Cardiac septum (tissue), 1 donor: ENCODE measurements at regions not wholly inside any gene's neighbourhood (a gene's known extent, or its start where the extent isn't known, plus 50 kb on each side); places are given as distances from the start of the nearest gene placed in this dataset.
"Not testable (repeated sequence)": the region's sequence is repeated elsewhere in the genome, so short reads cannot be mapped to it uniquely, and the experiment has no call there.

Experiments
- DNase-seq: peaks from one replicate; pipeline ENCODE4 v3.0.0-alpha.2; 2020; ENCODE audit warnings: low spot score
- intact Hi-C: fragments of 100-400 bp; cut with DNase I; formaldehyde crosslinking; loops from one replicate; pipeline ENCODE4 v1.14.0; 2022
- donor health status: DM: no; HTN: no; CAD: no.

DNA sequence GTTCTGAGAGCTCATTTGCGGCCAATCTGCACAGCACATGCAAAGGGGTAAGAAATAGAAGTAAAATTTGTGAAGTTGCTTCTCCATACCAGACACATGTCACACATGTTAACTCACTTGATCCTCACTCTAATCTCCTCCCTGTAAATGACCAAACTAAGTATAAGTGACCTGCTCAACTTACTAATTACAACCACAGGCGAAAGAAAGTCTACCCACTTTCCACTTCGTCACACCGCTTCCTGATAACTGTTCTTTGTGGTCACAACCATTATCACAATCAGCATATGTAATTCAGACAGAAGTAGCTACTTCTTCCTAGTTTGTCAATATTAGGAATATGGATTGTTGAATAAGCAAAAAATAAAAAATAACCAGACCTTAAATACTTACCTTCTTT lies 293.7 kb upstream of the CLEC14A start:
- intact Hi-C loops: no loop called here
- DNase-seq: no peak

- DNase-seq: no peak
- intact Hi-C loops: no loop called here
Measured at GRCh38 chr14:38547961-38548490, 292.1 kb upstream of the CLEC14A start.

DNA sequence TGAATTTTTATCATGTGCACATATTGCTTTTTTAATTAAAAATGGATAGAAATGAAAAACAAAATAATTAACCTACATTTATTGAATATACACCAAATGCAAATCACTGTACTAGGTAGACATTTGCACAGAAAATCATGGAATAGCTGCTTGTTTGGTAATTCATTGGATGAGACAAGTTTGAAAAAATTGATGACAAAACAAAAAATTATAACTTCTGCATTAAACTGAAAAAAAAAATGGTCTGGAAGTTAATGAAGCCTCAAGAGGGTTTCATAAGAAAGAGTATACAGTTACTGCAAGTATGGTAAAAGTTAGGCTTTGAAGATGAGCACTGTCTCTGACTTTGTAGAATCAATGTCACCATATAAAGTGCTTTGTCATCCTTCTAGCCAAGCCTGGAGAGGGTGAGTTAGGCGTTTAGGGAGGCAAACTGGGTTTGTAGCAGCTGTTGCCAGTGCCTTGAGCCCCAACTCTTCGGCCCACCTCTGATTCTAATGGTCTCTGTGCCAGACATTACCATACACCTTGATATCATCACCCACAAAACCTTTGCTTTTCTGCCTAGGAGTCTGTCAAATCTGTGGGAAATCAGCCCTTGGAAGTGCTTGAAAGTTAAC lies 291.1 kb upstream of the CLEC14A start:
- no peak for DNase-seq
- intact Hi-C loops: no loop called here

DNA sequence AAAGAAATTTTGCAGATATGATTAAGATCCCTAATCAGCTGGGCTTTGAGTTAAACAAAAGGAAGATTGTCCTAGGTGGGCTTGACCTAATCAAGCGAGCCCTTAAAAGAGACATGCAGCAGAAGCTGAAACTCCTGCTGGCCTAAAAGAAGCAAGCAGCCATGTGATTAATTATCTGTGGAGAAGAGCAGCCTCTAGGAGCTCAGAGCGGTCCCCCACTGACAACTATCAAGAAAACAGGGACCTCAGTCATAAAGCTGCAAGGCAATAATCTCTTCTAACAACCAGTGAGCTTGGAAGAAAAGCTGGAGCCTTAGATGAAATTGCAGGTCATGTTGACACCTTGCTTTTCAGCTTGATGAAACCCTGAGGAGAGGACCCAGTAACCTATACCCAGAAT lies 288.9 kb upstream of the CLEC14A start:
- no peak for DNase-seq
- intact Hi-C loops: no loop called here

DNA sequence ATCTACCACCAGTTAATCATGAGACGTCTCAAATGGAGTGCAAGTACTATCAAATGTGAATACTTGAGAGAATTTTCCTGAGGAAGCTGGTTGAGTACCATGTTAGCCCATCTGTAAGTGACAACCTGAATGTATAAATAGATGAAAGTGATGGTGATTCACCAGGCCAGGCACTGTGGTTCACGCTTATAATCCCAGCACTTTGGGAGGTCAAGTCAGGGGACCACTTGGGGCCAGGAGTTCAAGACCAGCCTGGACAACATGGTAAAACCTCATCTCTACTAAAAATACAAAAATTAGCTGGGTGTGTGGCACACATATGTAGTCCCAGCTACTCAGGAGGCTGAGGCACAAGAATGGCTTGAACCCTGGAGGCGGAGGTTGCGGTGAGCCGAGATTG lies 288.0 kb upstream of the CLEC14A start:
- intact Hi-C loops: not testable (repeated sequence)

DNA sequence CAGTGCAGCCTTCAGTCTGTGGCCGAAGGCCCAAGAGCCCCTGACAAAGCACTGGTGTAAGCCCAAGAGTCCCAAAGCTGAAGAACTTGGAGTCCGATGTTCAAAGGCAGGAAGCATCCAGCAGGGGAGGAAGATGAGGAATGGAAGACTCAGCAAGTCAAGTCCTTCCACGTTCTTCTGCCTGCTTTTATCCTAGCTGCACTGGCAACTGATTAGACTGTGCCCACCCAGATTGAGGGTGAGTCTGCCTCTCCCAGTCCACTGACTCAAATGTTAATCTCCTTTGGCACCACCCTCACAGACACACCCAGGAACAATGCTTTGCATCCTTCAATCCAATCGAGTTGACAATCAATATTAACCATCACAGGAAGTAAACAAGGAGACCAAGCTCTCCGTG lies 282.2 kb upstream of the CLEC14A start:
- DNase-seq, intact Hi-C loops: not testable (repeated sequence)

More for the DNA sequence above, 288.0 kb upstream of the CLEC14A start:
- DNase-seq: not testable (repeated sequence)

DNA sequence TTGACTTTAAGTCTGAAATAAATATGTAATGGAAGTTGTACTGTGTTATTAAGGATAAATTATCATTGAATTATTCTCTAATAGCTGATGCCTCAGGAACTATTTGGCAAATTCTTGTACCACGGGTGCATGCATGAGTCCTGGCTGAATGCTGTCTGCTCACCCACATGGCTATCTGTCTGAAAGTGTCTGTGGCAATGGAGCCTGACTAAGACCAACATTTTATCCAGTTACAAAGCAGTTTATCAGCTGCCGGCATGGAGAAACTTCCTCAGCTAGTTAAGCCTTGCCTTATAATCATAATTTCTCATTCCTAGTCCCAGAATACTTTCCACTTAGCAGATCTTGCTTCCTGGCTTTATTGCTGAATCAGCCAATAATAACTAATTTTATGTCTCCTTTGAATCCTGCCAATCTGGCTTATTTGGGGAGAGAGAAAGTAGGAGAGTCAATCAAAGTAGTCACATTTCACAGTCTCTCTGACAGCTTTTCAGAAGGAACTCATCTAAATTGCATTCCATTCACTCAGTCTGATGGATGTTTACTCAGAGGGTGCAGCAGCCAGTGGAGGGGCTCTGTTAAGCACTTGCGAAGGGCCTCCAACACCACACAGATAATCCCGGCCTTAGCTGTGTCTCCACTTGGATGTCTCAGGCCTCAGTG lies 280.6 kb upstream of the CLEC14A start:
- no peak for DNase-seq
- intact Hi-C loops: no loop called here

DNA sequence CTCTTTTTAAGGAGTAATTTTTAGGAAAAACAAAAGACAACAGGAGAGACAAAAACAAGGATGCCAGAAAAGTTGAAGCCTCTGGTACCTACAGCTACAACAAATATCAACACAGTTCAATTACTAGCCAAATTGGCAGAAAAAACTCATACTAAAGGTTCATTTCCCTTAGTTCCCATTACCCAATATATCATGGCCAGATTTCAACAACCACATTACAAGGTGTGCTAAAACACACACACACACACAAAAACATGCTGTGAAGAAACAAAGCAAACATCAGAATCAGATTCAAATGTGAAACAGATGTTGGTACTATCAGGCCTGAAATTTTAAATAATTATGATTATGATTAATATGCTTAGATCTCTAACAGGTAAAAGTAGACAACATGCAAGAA lies 272.7 kb upstream of the CLEC14A start:
- intact Hi-C loops: no loop called here
- no peak for DNase-seq

DNA sequence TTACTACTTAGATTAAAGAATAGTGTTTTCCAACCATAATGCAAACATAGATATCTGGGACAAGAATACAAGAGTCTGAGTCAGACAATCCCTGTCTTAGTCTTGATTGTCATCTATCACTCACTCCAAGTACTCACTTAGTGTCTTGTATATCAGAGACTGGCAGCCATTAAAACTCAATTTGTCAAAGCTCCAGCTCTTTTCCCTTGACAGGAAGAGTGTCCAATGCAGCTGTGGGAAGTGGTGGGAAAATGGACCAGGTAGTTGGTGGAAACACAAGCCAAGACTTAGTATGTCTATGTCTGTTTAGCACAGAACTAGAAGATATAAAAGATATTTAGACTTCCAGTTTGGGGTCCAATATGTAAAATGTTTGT lies 271.6 kb upstream of the CLEC14A start:
- intact Hi-C loops: no loop called here
- DNase-seq: no peak

DNA sequence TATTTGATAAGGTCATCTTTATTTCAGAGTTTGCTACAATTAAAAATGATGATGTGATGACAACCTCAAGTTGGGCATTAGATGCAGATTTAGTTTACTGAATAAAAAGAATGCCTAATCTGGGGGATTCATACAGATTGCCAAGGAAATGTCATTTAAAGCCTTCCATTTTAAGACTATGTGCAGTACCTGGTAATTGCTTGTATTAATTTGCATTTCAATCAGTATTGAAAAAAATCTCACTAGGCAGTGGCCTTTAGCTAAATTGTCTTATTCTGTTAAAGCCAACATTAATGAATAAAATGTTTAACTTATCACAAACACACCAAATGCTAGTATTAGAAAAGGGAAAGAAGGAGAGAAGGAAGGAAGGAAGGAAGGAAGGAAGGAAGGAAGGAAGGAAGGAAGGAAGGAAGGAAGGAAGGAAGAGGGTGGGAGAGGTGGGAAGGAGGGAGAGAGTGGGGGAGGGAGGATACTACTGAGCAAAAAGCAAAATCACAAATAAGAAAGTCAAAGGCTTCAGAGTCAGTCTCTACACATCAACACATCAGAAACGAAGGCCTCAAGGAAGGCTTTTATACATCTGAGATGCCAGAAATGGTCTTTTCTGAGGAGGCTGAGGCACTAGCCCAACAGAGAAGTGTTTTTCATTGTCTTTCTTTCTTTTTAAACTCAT lies 271.1 kb upstream of the CLEC14A start:
- intact Hi-C loops: no loop called here

GRCh38 chr14:38524636-38525509 lies 269.0 kb upstream of the CLEC14A start:
- intact Hi-C loops: no loop called here
- DNase-seq: no peak

More for the DNA sequence above, 271.1 kb upstream of the CLEC14A start:
- DNase-seq: no peak

DNA sequence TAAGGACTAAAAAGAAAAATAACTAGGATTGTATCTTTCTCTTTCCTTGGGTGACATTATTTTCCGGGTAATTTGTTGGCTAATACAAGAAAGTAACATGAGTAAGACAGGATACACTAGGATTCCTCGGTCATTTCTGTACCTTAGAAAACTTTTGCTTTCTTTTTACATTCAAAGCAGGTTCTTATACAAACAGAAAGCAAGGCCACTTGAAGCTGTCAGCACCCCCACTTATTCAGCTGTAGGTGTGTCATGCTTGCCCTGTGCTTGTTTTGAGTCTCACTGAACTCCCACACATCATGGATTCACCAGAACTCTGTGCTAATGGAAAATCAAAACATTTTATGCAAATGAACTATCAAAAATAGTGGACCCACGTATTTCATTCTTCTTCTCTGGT lies 266.8 kb upstream of the CLEC14A start:
- no peak for DNase-seq
- intact Hi-C loops: no loop called here

GRCh38 chr14:38521591-38521990 lies 265.7 kb upstream of the CLEC14A start:
- no peak for DNase-seq
- intact Hi-C loops: no loop called here

DNA sequence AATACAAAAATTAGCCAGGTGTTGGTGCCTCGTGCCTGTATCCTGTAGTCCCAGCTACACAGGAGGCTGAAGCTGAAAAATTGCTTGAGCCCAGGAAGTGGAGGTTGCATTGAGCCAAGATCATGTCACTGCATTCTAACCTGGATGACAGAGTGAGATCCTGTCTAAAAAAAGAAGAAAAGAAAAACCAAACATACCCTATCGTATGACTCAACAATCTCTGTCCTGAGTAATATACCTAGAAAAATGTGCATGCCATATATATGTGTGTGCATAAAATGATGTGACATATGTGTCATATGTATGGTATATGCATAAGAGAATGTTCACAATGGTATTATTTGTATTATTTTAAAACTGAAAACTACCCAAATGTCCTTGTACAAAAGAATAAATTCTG lies 261.5 kb upstream of the CLEC14A start:
- no peak for DNase-seq
- intact Hi-C loops: no loop called here

GRCh38 chr14:38512236-38512635 lies 256.3 kb upstream of the CLEC14A start:
- no peak for DNase-seq
- intact Hi-C loops: no loop called here

DNA sequence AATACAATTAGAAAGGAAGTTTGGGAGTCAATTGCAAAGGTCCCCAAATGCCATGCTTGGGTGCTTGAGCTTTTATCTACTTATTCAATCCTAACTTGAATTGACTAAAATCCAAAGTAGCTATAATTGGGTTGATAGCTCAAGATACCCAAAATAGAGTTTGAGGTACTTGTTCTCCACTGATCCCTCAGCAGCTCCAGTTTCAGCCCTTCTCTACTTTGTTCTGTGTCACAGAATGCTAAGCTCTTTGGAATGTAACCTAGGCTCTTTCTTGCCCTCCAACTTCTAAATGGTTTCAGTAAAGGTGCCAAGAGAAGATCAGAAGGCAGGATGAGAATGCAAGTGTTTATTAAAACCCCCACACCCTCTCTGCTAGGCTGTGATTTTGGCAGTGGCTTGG lies 251.4 kb upstream of the CLEC14A start:
- no peak for DNase-seq
- intact Hi-C loops: no loop called here

- intact Hi-C loops: no loop called here
Measured at GRCh38 chr14:38505973-38506249, 250.0 kb upstream of the CLEC14A start.

GRCh38 chr14:38505221-38505972 lies 249.5 kb upstream of the CLEC14A start:
- intact Hi-C loops: no loop called here
- DNase-seq: no peak

More at GRCh38 chr14:38505973-38506249, 250.0 kb upstream of the CLEC14A start:
- DNase-seq: no peak

- intact Hi-C loops: no loop called here
- DNase-seq: no peak
Measured at GRCh38 chr14:38504175-38504574, 248.3 kb upstream of the CLEC14A start.
